GM10248 (cell line): ENCODE measurements at regions not wholly inside any gene's neighbourhood (a gene's known extent, or its start where the extent isn't known, plus 50 kb on each side); places are given as distances from the start of the nearest gene placed in this dataset.
"Not testable (repeated sequence)": the region's sequence is repeated elsewhere in the genome, so short reads cannot be mapped to it uniquely, and the experiment has no call there.

Experiments
- CTCF ChIA-PET: fragments of 300-600 bp; sonication (Branson Sonifier 250); formaldehyde crosslinking; extraction: SDS; loops from one replicate; lab custom pipeline; 2021; ENCODE audit warnings: antibody characterized with exemption; lab: Yijun Ruan, JAX
- POLR2A ChIA-PET: fragments of 350-650 bp; sonication (Branson Sonifier 250); formaldehyde crosslinking; extraction: SDS; loops from one replicate; lab custom pipeline; 2020; ENCODE audit warnings: antibody characterized with exemption; lab: Yijun Ruan, JAX
- DNase-seq: peaks from one replicate; pipeline ENCODE4 v3.0.0; 2012; ENCODE audit errors: extremely low spot score
- TF ChIP-seq, protein P1 (sequence below): IDR thresholded peaks from 2 replicates; pipeline ENCODE4 v1.5.1; 2012; ENCODE audit warnings: mild to moderate bottlenecking, low read depth; ENCODE audit errors: extremely low read depth, missing control alignments, control extremely low read depth

DNA sequence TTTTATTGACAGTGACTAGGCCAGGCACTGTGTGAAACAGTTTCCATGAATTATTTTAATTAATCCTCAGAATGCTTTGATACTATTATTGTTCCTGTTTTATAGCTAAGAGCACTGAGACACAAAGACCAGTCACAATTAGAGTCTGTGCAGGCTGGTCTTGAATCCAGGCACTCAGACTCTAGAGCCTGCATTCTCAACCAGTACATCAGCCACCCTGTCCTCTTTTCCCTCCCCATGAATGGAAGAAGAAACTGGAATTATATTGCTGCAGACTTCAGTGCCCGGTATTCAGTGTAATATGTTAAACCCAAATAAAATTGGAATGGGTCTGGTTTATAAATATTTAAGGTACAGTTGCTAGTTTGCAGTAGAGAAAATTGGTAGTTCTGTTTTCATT, 303.0 kb upstream of the RGS6 start:
- ChIA-PET CTCF (interaction anchor here (1.7 kb wide), 1 partner anchor 9 kb away, joined by 6 read pairs; no protein-coding TSS in a partner anchor), POLR2A (no interaction called here)
- no peak for DNase-seq
- TF ChIP-seq, protein P1, sequence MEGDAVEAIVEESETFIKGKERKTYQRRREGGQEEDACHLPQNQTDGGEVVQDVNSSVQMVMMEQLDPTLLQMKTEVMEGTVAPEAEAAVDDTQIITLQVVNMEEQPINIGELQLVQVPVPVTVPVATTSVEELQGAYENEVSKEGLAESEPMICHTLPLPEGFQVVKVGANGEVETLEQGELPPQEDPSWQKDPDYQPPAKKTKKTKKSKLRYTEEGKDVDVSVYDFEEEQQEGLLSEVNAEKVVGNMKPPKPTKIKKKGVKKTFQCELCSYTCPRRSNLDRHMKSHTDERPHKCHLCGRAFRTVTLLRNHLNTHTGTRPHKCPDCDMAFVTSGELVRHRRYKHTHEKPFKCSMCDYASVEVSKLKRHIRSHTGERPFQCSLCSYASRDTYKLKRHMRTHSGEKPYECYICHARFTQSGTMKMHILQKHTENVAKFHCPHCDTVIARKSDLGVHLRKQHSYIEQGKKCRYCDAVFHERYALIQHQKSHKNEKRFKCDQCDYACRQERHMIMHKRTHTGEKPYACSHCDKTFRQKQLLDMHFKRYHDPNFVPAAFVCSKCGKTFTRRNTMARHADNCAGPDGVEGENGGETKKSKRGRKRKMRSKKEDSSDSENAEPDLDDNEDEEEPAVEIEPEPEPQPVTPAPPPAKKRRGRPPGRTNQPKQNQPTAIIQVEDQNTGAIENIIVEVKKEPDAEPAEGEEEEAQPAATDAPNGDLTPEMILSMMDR: no peak

DNA sequence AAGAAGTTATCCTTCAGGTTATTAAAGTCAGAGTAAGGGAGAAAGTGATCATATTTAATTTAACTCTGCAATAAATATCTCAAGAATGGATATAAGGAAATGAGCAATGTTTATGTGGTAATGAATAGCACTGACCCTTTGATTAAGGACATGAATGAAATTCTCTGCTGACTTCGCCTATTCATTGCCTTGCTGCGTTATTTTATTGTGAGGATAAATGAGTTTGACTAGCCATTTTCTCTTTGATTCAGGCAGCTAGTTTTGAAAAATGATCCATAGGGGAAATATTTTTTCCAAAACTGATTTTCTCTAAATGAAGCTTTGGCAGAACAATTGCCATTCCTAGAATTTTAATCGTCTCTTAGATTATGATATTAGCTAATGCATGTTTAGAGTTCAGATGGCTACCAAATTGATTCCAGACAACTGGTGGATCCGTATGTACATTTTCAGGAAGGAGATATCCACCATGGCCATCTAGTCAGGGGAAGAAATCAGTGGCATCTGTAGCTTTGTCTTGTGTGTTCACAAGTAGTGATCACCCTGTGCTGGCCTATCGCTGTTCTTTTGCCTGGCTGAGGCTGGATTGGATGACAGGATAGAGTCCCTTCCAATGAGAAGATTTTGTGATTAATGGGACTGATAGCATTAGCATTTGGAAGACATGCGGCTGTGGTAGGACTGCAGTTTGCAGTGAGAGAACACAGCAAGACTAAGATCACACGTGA, 302.3 kb upstream of the RGS6 start:
- ChIA-PET POLR2A (no interaction called here), CTCF (interaction anchor here (1.7 kb wide), 1 partner anchor 10 kb away, joined by 6 read pairs; no protein-coding TSS in a partner anchor)
- DNase-seq: no peak
- TF ChIP-seq, protein P1: no peak

DNA sequence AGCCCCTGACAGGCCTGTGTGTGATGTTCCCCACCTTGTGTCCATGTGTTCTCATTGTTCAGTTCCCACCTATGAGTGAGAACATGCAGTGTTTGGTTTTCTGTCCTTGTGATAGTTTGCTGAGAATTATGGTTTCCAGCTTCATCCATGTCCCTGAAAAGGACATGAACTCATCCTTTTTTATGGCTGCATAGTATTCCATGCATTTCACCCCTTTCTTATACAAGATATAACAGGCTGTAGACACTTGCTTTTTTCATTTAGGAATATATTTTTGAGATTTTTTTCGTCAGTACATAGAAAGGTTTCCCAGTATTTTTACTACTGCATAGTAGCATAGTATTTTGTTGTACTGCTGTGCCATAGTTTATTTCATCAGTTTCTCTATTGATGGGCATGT, 301.2 kb upstream of the RGS6 start:
- DNase-seq, CTCF ChIA-PET, POLR2A ChIA-PET: not testable (repeated sequence)

DNA sequence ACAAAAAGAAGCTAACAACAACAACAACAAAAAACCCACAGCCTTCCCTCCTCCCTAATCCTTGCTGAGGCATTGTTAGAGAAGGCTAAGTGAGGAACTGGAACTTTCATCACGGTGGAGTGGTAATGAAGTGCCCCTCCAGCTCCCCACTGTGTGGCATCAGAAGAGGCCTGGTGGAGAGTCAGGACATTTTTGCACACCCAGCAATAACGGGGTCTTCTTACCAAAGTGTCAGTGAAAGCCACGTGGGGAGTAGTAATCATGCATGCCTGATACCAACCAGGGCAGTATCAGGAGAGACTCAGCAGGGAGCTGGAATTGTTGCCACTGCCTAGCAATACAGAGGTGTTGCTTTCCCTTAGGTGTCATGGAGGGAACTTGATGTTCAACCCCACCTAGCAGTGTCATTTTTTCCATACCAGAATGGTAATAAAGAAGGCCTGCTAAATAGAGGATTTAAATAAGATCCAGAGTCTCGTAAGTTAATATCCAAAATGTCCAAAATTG, 299.7 kb upstream of the RGS6 start:
- ChIA-PET POLR2A (no interaction called here), CTCF (no interaction called here)
- TF ChIP-seq, protein P1: no peak

DNA sequence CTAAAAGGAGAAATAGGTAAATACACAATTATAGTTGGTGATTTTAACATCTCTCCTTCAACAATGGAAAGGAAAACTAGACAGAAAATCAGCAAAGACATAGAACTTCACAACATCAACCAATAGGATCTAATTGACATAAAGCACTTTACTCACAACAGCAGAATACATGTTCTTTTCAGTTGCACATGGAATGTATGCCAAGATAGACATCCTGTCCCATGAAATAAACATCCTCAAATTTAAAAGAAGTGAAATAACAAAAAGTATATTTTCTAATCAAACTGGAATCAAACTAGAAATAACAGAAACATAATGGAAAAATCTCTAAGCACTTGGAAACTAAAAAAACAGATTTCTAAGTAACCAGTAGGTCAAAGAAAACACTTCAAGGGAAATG, 296.2 kb upstream of the RGS6 start:
- POLR2A ChIA-PET: no interaction called here
- CTCF ChIA-PET: no interaction called here
- TF ChIP-seq, protein P1: no peak
- no peak for DNase-seq

More for the DNA sequence above, 299.7 kb upstream of the RGS6 start:
- no peak for DNase-seq

DNA sequence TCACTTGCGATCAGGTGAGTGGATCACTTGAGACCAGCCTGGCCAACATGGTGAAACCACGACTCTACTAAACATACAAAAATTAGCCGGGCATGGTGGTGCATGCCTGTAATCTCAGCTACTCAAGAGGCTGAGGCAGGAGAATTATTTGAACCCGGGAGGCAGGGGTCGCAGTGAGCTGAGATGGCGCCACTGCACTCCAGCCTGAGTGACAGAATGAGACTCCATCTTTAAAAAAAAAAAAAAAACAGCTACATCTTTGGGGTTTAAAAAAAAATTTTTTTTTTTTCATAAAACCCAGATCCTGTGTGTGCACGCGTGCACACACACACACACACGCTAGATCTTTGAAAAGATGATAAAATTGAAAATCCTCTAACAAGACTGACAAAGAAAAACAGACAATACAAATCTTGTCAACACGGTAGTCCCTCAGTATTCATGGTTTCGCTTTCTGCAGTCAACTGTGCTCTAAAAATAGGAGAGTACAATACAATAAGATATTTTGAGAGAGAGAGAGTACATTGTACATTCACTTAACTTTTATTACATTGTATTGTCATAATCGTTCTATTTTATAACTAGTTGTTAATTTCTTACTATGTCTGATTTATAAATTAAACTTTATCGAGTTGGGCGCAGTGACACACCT, 295.3 kb upstream of the RGS6 start:
- DNase-seq: no peak
- TF ChIP-seq, protein P1: no peak
- ChIA-PET POLR2A (interaction anchor here (0.6 kb wide), 1 partner anchor 255 kb away, joined by 3 read pairs; no protein-coding TSS in a partner anchor), CTCF (interaction anchor here (1.0 kb wide), 1 partner anchor 9 kb away, joined by 3 read pairs; no protein-coding TSS in a partner anchor)

DNA sequence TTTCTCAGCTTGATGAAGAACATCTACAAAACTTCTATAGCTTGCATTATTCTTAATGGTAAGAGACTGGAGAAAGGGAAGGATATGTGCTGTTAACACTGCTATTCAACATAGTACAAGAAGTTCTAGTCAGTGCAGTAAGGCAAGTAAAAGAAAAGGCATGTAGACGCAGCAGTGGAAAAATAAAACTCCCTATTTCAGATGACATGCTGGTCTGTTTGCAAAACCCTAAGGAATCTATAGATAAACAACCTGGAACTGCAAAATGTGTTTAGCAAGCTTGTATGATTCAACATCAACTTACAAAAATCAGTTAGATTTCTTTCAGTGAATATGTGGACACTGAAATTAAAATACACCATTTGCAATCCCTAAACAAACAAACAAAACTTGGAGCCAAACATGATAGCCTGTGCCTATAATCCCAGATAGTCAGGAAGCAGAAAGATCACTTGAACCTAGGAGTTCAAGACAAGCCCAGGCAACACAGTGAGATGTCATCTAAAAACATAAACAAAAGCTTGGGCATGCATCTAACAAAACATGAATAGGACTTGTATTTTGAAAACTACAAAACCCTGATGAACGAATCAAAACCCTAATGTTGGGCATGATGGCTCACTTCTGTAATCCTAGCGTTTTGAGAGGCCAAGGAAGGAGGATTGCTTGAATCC, 293.6 kb upstream of the RGS6 start:
- ChIA-PET CTCF (no interaction called here), POLR2A (no interaction called here)
- DNase-seq: no peak

More for the DNA sequence above, 293.6 kb upstream of the RGS6 start:
- TF ChIP-seq, protein P1: no peak
